C1 segment of cervical spinal cord (tissue), 14 donors: ENCODE measurements at regions not wholly inside any gene's neighbourhood (a gene's known extent, or its start where the extent isn't known, plus 50 kb on each side); places are given as distances from the start of the nearest gene placed in this dataset.
"Not testable (repeated sequence)": the region's sequence is repeated elsewhere in the genome, so short reads cannot be mapped to it uniquely, and the experiment has no call there.

Experiments used
- DNase-seq, 14 donors: peaks; one replicate each; lab custom pipeline; 2025; lab: John Stamatoyannopoulos, UW

DNA sequence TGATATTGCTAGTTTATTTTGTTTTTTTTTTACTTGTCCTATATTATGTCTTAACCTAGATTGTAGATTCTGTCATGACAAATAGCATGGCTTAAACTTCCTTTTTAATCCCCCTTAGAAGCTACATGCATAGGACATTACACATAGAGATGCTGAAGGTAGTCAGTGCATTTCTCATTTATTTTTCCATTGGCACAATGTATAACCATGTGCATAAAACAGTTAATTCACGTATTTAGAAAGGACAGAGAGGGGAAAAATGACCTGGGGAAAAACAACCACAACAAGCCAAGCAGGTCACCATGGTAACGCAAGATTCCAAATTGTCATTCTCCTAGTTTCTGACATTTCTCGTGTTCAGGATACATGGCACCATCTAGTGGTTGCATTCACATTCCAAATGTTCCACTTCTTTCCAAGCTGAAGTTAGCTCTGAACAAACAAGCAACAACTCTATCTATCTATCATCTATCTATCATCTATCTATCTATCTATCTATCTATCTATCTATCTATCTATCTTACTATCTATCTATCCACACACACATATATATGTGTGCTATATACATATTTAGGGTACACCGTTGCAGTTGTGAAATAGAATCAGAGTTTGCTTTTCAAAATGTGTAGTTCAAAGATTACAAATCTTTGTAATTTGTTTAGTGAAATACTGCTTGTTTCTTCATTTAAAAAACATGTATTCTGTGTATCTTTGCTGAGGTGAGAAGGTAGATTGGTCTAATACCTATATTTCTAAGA, 487.2 kb upstream of the ST8SIA4 start:
- peak in 2 of 14 donors; percentile 1 to 14 for DNase-seq

DNA sequence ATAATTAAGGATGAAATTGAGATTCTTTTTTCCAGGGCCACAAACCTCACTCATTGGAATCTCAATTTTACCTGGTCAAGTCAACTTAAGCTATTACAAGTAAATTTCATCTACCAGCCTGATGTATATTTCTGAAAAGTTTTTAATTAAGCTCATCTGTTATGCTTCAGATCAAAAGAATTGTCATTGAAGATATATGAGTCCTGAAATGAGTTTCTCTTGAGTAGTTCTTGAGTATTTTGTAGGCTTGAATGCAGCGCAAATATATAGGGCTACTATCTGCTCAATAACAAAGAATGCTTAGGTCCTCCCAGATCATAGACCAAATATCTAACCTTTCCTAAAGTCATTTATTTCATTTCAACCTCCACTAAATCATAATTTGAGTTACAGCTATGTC, 482.2 kb upstream of the ST8SIA4 start:
- no peak for DNase-seq

DNA sequence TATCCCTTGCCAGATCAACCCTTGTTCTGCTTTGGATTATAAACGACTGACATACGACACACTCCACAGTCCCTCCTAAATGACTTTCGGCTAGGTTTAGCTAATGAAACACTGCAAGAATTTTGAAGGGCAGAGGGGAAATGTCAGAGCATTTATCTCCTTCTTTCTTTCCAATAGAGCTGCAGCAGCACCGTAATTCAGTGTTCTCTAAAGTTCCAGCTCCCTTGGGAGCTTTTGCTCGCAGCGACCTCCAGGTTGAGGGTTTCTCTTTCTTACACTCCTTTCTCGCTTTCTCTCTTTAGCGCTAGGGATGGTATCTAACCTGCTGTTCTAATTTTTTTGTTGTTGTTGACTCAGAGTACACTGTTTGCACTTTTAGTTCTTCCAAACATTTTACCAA, 467.1 kb upstream of the ST8SIA4 start:
- no peak for DNase-seq

DNA sequence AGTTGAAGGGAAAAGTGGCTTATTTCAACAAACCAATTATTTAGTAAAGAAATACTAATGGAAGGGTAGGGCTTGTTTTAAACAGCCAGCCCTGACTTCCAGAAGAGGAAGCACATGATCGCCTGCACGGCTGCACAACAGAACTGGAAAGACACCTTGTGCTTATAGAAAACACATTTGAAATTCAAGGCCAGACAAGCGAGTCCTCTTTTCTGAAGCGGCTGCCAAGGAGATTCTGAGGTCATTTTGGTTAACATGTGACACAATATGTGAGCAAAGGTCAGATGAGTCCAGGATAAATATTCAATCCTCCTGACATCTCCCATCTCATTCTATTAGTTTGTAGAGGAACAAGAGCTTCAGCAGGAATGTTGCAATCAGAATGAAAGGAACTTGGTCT, 461.4 kb upstream of the ST8SIA4 start:
- DNase-seq, result no peak

DNA sequence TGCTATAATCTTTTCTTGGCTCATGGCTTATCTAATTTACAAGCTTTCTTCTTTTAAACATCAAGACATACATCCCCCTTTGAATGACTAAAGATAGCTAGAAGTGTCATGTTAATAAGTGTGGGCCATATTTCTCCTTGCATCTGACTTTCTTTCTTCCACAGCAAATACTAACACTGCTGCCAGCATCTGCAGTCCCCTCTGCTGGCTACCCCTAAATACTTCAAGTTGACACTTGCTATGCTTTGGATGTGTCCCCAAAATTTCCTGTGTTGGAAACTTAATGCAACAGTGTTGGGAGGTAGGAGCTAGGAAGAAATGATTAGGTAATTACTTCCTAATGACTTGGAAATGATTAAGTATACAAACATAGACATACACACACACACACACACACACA, 459.0 kb upstream of the ST8SIA4 start:
- no peak for DNase-seq

DNA sequence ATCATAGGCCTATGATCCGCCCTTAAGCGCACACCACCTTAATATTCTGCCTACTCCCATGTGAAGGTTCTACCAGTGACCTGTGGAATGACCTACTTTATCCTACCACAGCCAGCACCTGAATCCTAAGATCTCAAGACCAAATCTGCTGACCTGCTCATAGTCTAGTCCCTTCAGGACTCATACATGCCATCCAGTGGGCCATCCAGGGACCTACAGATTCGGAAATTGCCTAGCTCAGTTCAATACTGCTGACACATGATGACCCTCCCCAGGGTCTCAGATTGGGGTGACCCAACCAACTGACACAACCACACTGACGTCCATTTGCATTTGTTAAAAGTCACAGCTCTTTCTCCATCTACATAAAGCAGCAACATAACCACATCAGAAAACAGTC, 443.8 kb upstream of the ST8SIA4 start:
- no peak for DNase-seq

DNA sequence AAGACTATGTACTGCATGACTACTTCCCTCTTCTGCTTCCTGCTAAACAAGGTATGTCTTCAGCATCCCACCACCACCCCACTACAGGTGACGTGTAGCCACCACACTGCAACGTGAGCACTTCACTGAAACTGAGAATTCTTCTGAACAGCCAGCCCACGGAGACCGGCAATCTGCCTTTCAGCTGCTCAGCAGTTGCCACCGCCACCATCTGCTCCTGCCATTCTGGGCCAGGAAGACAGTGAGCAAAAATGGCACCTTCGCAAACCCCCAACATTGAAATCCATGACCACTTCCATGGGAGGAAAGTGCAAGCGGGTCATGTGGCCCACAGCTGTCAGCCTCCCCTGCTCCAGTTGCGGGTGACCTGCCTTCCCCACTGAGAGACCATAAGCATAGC, 443.4 kb upstream of the ST8SIA4 start:
- no peak for DNase-seq

DNA sequence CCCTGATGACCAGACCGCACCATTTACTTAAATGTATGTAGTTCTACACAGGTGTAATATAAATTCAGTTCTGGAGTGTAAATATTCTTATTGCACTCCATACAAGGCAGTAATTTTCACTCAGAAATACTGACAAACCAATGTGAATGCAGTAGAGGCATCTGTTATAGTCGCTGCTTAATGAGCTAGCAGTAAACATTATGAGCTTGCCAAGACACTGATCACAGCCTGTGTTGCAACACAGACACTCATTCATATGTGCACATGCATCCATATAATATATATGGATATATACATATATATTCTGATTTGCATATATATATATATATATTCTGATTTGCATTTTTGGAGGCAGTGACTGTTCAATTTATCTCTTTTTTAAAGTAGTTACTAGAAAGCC, 435.1 kb upstream of the ST8SIA4 start:
- DNase-seq, result no peak

DNA sequence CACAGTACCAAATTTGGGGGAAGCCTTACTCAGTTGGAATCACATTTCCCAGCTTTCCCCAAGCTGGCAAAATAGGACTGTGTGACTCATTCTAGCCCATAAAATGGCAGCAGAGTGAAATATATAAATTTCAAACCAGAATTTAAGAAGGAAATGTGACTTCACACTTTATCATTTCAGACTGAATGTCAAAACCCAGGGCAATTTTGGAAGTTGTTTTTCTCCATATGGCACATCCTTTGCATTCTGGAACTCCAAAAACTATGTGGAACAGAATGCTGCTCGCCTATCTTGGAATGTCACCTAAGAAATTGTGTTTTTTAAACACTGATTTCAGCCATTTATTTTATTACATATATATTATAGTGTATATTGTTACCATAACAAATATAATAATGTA, 424.7 kb upstream of the ST8SIA4 start:
- DNase-seq, result no peak

DNA sequence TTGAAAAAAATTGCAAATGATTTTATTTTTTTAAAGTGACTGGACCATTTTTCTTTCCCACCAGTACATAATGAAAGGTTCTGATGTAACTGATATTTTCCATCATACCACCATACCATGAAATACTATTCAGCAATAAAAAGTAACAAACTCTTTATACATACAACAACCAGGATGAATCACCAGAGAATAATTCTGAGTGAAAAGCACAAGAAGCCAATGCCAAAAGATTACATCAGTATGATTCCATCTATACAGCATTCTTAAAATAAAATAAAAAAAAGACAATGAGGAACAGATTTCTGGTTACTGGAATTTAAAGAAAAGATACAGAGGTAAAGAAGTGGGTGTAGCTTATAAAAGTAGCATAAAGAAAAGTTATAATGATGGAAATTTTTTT, 423.7 kb upstream of the ST8SIA4 start:
- DNase-seq, result no peak

DNA sequence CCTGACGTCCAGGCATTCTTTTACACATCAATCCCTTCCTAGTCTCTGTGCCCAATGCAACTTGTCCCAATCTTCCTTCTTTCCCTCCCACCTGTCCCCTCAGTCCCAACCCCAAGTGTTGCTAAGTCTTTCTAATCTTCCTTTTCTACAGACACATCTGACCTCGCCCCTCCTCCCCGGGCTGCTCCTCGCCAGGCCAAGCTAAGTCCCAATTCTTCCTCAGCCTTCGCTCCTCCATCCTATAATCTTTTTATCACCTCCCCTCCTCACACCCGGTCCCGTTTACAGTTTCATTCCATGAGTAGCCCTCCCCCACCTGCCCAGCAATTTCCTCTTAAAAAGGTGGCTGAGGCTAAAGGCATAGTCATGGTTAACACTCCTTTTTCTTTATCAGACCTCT, 413.3 kb upstream of the ST8SIA4 start:
- DNase-seq, result not testable (repeated sequence)

DNA sequence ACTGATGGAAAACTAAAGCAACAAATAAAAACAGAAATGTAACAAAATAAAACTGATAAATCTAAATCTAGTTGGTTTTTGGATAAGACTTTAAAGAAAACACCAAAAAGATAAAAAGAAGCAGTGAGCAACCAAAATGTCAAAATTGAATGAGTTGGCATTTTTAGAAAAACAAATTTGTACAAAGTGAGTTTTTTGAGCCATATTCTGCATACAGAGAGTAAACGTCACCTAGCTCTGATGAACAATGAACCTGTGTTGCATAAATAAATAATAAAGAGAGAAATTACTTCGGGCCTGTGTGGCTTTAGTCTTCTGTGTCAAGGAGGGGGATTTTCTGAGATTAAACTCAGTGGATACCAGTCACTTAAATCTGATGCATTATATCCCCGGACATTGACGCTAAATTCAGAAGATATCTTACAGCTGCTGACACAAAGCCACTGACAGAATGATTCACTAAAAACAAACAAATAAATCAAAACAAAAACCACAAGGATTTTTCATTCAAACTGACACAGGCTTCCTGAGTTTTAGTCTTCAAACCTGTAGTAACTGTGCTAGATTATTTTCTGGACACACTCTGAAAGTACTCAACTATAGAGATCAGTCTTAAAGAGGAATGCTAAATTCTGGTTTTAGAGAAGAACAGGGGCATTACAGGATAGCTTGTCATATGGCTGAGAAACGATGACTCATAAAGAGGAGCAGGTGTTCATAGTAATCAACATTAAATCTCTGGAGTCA, 403.5 kb upstream of the ST8SIA4 start:
- no peak for DNase-seq

DNA sequence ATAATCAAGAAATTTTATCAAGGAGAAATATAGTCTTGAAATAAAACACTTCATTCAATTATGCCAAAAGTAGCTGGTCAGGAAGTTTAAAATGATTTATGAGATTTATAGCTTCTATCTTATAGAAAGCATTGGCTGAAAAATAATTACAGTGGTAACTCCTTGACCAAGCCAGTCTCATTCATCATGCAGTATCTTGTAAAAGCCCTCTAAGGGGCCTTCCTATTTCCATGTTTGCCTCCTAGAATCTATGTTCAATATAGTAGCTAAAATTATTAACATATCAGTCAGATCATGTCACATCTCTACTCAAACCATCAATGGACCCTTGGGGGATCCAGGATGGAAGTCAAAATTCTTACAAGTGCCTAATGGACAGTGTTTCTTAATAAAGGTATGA, 393.4 kb upstream of the ST8SIA4 start:
- DNase-seq, result no peak

DNA sequence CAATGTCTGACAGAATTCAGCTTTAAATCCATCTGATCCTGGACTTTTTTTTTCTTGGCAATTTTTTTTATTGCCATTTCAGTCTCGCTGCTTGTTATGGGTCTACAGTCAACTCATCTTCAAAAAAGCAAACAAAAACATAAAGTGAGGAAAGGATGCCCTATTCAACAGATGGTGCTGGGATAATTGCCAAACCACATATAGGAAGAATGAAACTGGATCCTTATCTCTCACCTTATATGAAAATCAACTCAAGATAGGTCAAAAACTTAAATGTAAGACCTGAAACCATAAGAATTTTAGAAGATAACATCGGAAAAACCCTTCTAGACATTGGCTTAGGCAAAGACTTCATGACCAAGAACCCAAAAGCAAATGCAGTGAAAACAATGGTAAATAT, 389.1 kb upstream of the ST8SIA4 start:
- no peak for DNase-seq

DNA sequence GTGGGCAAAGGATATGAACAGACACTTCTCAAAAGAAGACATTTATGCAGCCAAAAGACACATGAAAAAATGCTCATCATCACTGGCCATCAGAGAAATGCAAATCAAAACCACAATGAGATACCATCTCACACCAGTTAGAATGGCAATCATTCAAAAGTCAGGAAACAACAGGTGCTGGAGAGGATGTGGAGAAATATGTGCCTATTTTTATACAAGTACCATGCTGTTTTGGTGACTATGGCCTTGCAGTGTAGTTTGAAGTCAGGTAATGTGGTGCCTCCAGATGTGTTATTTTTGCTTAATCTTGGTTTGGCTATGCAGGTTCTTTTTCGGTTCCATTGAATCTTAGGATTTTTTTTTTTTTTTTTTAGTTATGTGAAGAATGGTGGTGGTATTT, 387.7 kb upstream of the ST8SIA4 start:
- not testable (repeated sequence) for DNase-seq

DNA sequence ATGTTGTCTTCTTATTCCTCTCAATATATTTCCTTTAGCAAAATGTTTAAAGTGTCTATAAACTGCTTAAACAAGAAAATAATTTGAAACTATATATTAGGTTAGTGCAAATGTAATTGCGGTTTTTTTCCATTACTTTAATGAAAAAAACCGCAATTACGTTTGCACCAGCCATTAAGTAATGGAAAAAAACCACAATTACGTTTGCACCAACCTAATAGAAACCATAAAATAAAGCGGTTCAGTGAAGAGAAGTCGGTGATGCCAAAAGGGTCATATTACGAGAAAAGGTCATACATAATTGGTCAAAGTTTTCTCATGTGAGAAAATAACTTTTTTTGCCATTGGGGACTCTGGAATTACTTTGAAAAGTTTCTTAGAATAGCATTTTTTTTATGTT, 385.6 kb upstream of the ST8SIA4 start:
- no peak for DNase-seq

DNA sequence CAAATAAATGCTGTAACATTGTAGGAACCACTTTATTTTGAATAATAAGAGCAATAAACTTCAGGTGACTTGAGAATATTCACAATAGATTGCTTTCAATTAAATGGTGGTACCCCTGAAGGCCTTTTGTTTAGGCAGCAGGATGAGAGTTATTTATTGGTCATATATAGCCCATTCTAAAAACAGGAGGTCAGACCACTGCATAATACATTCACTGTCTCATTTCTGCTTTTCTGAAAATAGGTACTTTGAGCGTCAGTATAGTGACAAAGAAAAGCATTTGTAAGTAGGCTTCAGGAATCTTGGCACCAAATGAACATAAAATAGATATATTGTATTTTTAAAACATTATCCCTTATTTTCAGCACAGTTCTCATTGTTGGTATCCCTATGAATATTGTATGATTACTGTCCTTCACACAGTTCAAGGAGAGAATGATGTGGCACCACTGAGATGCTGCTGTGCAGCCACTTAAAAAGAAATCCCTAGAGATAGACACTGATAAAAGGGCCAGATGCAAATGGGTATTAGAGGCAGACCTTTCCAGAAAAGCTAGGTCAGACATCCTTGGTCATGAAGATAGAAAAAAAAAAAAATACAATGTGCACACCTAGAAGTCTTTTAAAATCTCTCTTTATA, 381.8 kb upstream of the ST8SIA4 start:
- DNase-seq, result no peak

DNA sequence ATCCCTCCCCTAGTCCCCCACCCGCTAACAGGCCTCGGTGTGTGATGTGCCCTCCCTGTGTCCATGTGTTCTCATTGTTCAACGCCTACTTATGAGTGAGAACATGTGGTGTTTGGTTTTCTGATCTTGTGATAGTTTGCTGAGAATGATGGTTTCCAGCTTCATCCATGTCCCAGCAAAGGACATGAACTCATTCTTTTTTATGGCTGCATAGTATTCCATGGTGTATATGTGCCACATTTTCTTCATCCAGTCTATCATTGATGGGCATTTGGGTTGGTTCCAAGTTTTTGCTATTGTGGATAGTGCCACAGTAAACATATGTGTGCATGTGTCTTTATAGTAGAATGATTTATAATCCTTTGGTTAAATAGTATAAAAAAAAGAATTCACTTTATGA, 380.9 kb upstream of the ST8SIA4 start:
- DNase-seq, result not testable (repeated sequence)

DNA sequence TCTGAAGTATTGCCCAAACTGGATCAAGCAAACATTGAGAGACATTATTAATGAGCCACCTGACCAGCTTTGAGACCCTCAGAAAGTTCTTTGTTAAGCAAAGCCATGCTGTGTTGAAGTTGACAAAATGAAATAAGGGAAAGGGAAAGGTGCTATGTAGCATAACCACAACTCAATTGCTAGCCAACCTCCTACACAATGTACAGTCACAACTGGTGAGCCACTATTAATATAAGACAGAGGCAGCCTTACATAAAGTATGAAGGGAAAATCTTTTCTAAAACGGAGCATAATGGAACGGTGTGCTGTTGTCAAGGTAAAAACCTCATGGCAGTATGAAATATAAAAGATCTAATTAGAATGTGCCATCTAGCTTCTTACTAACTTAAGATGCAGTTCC, 375.8 kb upstream of the ST8SIA4 start:
- no peak for DNase-seq

DNA sequence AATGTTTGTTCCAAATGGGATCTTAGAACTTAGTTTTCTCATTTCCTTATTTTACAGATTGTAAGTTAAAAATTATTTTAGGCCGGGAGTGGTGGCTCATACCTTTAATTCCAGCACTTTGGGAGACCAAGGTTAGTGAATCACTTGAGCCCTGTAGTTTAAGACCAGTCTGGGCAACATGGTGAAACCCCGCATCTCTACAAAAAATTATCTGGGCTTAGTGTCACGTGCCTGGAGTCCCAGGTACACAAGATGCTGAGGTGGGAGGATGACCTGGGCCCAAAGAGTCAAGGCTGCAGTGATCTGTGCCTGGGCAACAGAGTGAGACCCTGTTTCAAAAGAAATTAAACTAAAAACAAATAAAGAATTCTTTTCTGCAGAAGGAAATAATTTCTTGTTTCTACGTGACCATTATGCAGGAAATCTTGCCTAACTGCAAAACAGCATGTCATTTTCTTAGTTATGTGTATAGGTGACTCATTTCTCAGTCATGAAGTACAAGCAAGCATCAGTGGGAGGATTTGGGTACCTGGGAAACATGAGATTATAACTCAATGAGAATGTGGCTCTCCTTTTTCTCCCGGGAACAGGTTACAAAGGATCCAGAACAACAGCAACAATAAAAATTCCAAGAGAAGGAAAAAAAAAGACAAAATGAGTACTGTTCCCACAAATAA, 375.1 kb upstream of the ST8SIA4 start:
- DNase-seq, result no peak

DNA sequence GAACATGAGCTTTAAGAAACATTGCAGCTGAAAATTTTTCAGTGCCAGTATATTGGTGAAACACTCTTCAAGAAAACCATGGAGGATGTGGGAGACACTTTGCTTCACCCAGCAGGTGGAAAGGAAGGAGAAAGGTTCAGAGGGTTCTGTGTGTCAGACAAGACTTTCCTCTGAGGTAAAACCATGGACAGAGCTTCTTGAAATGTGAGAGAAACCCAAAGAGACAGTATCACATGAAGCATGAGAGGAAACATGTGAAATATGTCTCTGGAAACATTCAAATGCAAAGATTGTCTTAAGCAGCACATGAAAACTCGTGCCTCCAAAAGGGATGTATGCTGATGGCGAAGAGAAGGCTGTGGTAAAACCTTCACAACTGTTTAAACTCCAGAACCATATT, 368.9 kb upstream of the ST8SIA4 start:
- no peak for DNase-seq

DNA sequence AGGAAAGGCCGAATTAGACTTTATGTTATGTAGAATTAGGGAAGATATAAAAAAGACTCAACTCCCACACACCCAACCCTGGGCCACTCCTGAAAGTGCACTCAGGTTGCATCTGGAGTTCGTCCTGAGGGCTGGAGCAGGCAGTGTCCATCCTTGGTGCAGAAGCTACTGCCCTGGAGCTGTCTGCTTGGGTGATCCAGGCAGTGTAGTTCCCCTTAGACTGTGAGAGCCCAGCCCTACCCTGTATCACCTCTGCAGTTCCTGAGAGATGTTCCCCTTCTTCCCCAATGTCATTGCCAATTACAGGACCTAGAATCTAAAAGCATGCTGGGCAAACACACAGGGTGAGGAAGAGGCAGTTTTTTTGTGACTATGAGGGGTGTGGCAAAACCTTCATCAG, 368.3 kb upstream of the ST8SIA4 start:
- DNase-seq, result no peak
